Caco-2 (cell line): ENCODE measurements at regions not wholly inside any gene's neighbourhood (a gene's known extent, or its start where the extent isn't known, plus 50 kb on each side); places are given as distances from the start of the nearest gene placed in this dataset.

Experiments
- BruUV-seq: library from RNA; stranded (reverse); fragments of 400-500 nt; replicated peaks from 2 replicates; lab custom pipeline; 2021; lab: Mats Ljungman, UMichigan
- CTCF ChIA-PET: fragments of 300-600 bp; sonication (Branson Sonifier 250); formaldehyde crosslinking; loops from one replicate; lab custom pipeline; 2022; ENCODE audit warnings: antibody characterized with exemption; lab: Charles Lee
- POLR2A ChIA-PET: fragments of 300-600 bp; sonication (Branson Sonifier 250); formaldehyde crosslinking; loops from one replicate; lab custom pipeline; 2022; ENCODE audit warnings: antibody characterized with exemption; lab: Charles Lee
- DNase-seq, 2 experiments: peaks; one replicate each; pipeline versions ENCODE4 v3.0.0 to v3.0.0-alpha.2; 2020 to 2022
- H3K27me3 ChIP-seq: replicated peaks from 2 replicates; pipeline ENCODE4 v1.6.0; 2011; ENCODE audit warnings: low read length; ENCODE audit not compliant: control insufficient read depth, insufficient read depth
- H3K36me3 ChIP-seq: 2 replicates; pipeline ENCODE4 v1.5.1; 2011; ENCODE audit warnings: low read length; ENCODE audit not compliant: control insufficient read depth, insufficient read depth
- H3K4me1 ChIP-seq: fragments of 250-450 bp; sonication (Bioruptor Pico); 2 replicates; pipeline ENCODE4 v1.5.1; 2020; ENCODE audit warnings: mild to moderate bottlenecking
- H3K4me3 ChIP-seq: 2 replicates; pipeline ENCODE4 v1.5.1; 2011; ENCODE audit warnings: low read depth, mild to moderate bottlenecking, control low read depth, low read length
- H3K9me3 ChIP-seq: fragments of 250-450 bp; sonication (Bioruptor Pico); 2 replicates; pipeline ENCODE4 v1.5.1; 2020; ENCODE audit warnings: mild to moderate bottlenecking, moderate library complexity
- H3K27ac Mint-ChIP-seq: one replicate; pipeline ENCODE4 v1.8.0; 2022; ENCODE audit warnings: mixed read lengths; ENCODE audit not compliant: unreplicated experiment
- H3K27me3 Mint-ChIP-seq: one replicate; pipeline ENCODE4 v1.8.0; 2022; ENCODE audit warnings: mixed read lengths; ENCODE audit not compliant: insufficient read depth, unreplicated experiment
- H3K36me3 Mint-ChIP-seq: one replicate; pipeline ENCODE4 v1.8.0; 2022; ENCODE audit warnings: mild to moderate bottlenecking, mixed read lengths; ENCODE audit not compliant: insufficient read depth, unreplicated experiment
- H3K4me1 Mint-ChIP-seq: one replicate; pipeline ENCODE4 v1.8.0; 2022; ENCODE audit warnings: low read depth, mixed read lengths; ENCODE audit not compliant: unreplicated experiment
- H3K4me3 Mint-ChIP-seq: one replicate; pipeline ENCODE4 v1.8.0; 2022; ENCODE audit warnings: mild to moderate bottlenecking, moderate library complexity, mixed read lengths; ENCODE audit not compliant: unreplicated experiment
- H3K9me3 Mint-ChIP-seq: one replicate; pipeline ENCODE4 v1.8.0; 2022; ENCODE audit warnings: mixed read lengths; ENCODE audit not compliant: unreplicated experiment
- CTCF ChIP-seq, 2 experiments: fragments of 200-600 bp in 1 of 2; IDR thresholded peaks; 1 replicate in 1 of 2; 2 replicates in 1 of 2; pipeline versions ENCODE4 v1.5.1 to v1.8.0; 2011 to 2022; ENCODE audit warnings: antibody characterized with exemption in 1 of 2, control low read depth in 1 of 2, inconsistent platforms in 1 of 2, low read depth in 1 of 2, low read length in 1 of 2, mild to moderate bottlenecking in 1 of 2, moderate library complexity in 1 of 2; ENCODE audit not compliant: insufficient read depth in 1 of 2, severe bottlenecking in 1 of 2, unreplicated experiment in 1 of 2
- intact Hi-C: fragments of 100-400 bp; cut with micrococcal nuclease; formaldehyde crosslinking; loops from one replicate; pipeline ENCODE4 v1.10.0; 2022; ENCODE audit not compliant: unreplicated experiment

GRCh38 chr9:86733929-86734328, 213.4 kb downstream of the GAS1 start:
- no peak for TF ChIP-seq CTCF (IDR thresholded peaks at IDR 0.05; ENCODE audit: insufficient read depth in 1 of 2, low read depth in 1 of 2, low read length in 1 of 2, severe bottlenecking in 1 of 2, unreplicated experiment in 1 of 2)
- Histone ChIP-seq H3K36me3 (no peaks in the 10 kb centered on the region), H3K4me1 (no peaks in the 10 kb centered on the region), H3K27me3 (no peaks in the 10 kb centered on the region), H3K4me3 (no peak overlapping the region), H3K9me3 (no peaks in the 10 kb centered on the region)
- no peaks in the 10 kb centered on the region for H3K4me1 Mint-ChIP-seq
- no peaks in the 10 kb centered on the region for H3K36me3 Mint-ChIP-seq
- no peak for DNase-seq
- ChIA-PET POLR2A (no interaction called here), CTCF (no interaction called here)
- no peak overlapping the region for H3K27ac Mint-ChIP-seq
- intact Hi-C loops, result no loop called here
- H3K27me3 Mint-ChIP-seq, result peaks cover 10% of the 10 kb centered on the region
- no peak overlapping the region for H3K4me3 Mint-ChIP-seq
- H3K9me3 Mint-ChIP-seq, result peaks cover 9% of the 10 kb centered on the region
- BruUV-seq, result no TSS peak

DNA sequence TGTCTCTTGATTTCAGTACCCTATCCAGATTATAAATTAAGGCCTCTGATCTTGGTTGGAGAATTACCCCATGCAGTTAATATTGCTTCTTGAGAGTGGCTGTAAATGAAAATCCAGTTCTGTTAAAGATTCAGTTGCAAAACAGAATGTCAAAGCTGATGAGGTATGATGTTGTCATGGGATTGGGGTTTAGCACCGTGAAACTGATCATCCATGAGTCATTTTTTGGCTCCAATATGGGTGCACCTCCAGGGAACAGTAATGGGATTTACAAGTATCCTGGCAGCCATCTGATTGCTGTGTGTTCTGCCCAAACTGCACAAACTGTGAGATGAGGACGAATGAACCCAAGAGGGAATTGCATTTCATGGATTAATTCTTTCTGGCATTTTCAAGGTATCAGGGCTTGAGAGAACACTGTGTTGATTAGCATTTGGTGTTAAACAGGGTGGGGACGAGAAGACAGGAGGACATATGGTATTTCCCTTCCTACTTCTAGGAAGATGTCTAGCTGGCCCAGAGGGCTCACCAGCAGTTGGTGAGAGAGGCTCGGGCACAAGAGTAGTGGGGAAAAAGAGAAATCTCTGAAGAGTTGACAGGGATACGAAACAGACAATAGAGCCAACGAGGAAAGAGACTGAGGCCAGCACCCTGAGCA, 214.7 kb downstream of the GAS1 start:
- Mint-ChIP-seq H3K36me3 (no peaks in the 10 kb centered on the region), H3K4me3 (no peak overlapping the region), H3K9me3 (no peaks in the 10 kb centered on the region), H3K27ac (no peak overlapping the region), H3K27me3 (peaks cover 6% of the 10 kb centered on the region), H3K4me1 (no peaks in the 10 kb centered on the region)
- DNase-seq, result no peak
- Histone ChIP-seq H3K27me3 (no peaks in the 10 kb centered on the region), H3K4me3 (no peak overlapping the region), H3K4me1 (no peaks in the 10 kb centered on the region), H3K9me3 (no peaks in the 10 kb centered on the region), H3K36me3 (no peaks in the 10 kb centered on the region)
- ChIA-PET CTCF (no interaction called here), POLR2A (no interaction called here)
- intact Hi-C loops, result no loop called here
- TF ChIP-seq CTCF (IDR thresholded peaks at IDR 0.05; ENCODE audit: insufficient read depth in 1 of 2, low read depth in 1 of 2, low read length in 1 of 2, severe bottlenecking in 1 of 2, unreplicated experiment in 1 of 2), result no peak
- no TSS peak for BruUV-seq

DNA sequence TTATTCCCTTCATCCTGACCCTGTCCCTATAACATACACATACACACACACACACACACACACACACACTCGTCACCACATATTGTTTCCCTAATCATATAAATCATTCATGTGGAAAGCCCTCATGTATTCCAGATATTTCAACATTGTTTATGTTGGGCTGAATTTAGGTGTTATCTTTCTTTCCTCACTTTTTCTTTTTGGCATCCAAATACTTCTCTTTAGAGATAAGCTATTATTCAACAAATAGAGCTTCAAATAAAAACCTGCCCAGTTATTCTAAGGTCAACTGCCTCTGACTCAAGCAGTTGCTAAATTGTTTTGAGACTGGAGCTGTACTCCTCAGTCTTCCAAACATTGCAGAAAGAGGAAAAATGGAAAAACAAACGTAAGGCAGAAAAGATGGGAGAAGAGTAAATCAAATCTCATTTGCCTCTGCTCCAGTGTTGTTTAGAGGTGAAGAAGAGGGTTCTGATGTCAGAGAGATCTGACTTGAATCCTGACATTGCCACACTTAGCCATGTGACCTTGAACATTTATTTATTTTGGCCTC, 215.7 kb downstream of the GAS1 start:
- no peak overlapping the region for H3K27ac Mint-ChIP-seq
- DNase-seq, result no peak
- peaks cover 6% of the 10 kb centered on the region for H3K27me3 Mint-ChIP-seq
- H3K4me1 Mint-ChIP-seq, result no peaks in the 10 kb centered on the region
- BruUV-seq, result no TSS peak
- POLR2A ChIA-PET, result no interaction called here
- intact Hi-C loops, result no loop called here
- Histone ChIP-seq H3K27me3 (no peaks in the 10 kb centered on the region), H3K4me3 (no peak overlapping the region), H3K4me1 (no peaks in the 10 kb centered on the region), H3K36me3 (no peaks in the 10 kb centered on the region), H3K9me3 (no peaks in the 10 kb centered on the region)
- no peak overlapping the region for H3K4me3 Mint-ChIP-seq
- H3K36me3 Mint-ChIP-seq, result no peaks in the 10 kb centered on the region
- CTCF ChIA-PET, result no interaction called here
- no peak for TF ChIP-seq CTCF (IDR thresholded peaks at IDR 0.05; ENCODE audit: insufficient read depth in 1 of 2, low read depth in 1 of 2, low read length in 1 of 2, severe bottlenecking in 1 of 2, unreplicated experiment in 1 of 2)
- H3K9me3 Mint-ChIP-seq, result no peaks in the 10 kb centered on the region
